ENCODE measurements at regions not wholly inside any gene's neighbourhood (a gene's known extent, or its start where the extent isn't known, plus 50 kb on each side); places are given as distances from the start of the nearest gene placed in this dataset.
A peak's percentile ranks its signal among the peaks of the same experiment; 100 is the strongest.

DNA sequence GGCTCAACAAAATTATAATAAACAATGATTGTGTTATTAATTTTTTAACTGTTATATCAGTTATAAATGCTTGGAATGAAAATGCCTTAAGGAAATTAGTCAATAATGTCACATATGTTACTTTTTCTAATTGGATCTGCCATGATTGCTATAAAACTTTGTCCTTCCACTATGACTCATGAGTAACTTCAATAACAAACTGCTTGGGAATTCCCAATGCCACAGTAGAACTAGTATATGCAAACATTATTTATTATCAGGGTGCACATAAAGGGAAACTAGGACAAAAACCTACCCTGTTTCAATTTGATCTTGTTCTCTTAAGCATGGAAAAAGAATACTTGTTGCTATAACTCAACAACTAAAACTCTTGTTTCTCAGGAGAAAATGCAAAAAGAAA, 59.1 kb upstream of the PDC start:
- TF ChIP-seq RARB (CRISPR knock-in tag; IDR thresholded peaks at IDR 0.05) (no peak), CSDC2 (CRISPR knock-in tag; IDR thresholded peaks at IDR 0.05) (no peak), ZNF8 (CRISPR knock-in tag; IDR thresholded peaks at IDR 0.05) (no peak), ZC3H10 (CRISPR knock-in tag; IDR thresholded peaks at IDR 0.05) (0 out of 2 replicates have a peak, but pooled peaks have one; percentile 34), GLIS3 (CRISPR knock-in tag; IDR thresholded peaks at IDR 0.05) (no peak), BACH2 (CRISPR knock-in tag; IDR thresholded peaks at IDR 0.05; ENCODE audit: borderline replicate concordance) (no peak), ZFP3 (CRISPR knock-in tag; IDR thresholded peaks at IDR 0.05) (no peak)
- TF ChIP-seq, protein P1, sequence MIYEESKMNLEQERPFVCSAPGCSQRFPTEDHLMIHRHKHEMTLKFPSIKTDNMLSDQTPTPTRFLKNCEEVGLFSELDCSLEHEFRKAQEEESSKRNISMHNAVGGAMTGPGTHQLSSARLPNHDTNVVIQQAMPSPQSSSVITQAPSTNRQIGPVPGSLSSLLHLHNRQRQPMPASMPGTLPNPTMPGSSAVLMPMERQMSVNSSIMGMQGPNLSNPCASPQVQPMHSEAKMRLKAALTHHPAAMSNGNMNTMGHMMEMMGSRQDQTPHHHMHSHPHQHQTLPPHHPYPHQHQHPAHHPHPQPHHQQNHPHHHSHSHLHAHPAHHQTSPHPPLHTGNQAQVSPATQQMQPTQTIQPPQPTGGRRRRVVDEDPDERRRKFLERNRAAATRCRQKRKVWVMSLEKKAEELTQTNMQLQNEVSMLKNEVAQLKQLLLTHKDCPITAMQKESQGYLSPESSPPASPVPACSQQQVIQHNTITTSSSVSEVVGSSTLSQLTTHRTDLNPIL (CRISPR knock-in tag; IDR thresholded peaks at IDR 0.05; ENCODE audit: low read depth) = no peak
- TF ChIP-seq, protein P2, sequence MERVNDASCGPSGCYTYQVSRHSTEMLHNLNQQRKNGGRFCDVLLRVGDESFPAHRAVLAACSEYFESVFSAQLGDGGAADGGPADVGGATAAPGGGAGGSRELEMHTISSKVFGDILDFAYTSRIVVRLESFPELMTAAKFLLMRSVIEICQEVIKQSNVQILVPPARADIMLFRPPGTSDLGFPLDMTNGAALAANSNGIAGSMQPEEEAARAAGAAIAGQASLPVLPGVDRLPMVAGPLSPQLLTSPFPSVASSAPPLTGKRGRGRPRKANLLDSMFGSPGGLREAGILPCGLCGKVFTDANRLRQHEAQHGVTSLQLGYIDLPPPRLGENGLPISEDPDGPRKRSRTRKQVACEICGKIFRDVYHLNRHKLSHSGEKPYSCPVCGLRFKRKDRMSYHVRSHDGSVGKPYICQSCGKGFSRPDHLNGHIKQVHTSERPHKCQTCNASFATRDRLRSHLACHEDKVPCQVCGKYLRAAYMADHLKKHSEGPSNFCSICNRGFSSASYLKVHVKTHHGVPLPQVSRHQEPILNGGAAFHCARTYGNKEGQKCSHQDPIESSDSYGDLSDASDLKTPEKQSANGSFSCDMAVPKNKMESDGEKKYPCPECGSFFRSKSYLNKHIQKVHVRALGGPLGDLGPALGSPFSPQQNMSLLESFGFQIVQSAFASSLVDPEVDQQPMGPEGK (CRISPR knock-in tag; IDR thresholded peaks at IDR 0.05; ENCODE audit: borderline replicate concordance) = no peak
